ENCODE measurements at regions not wholly inside any gene's neighbourhood (a gene's known extent, or its start where the extent isn't known, plus 50 kb on each side); places are given as distances from the start of the nearest gene placed in this dataset.

- no peaks in the 10 kb centered on the region for H3K36me3 ChIP-seq (replicated peaks in 1 of 2; ENCODE audit: control extremely low read depth in 1 of 2, control insufficient read depth in 1 of 2, extremely low read depth in 1 of 2, insufficient read depth in 2 of 2, low read length in 1 of 2)
- H4K20me1 ChIP-seq (ENCODE audit: control insufficient read depth, insufficient read depth, low read length, poor library complexity, severe bottlenecking): no peaks in the 10 kb centered on the region
- H3K4me2 ChIP-seq (replicated peaks; ENCODE audit: low read depth, low read length, poor library complexity, severe bottlenecking): no peak overlapping the region
- H3K27me3 Mint-ChIP-seq: no peaks in the 10 kb centered on the region
- H2AFZ ChIP-seq (ENCODE audit: insufficient read depth, low read depth, low read length, poor library complexity, severe bottlenecking): no peak overlapping the region
- H3K4me3 Mint-ChIP-seq: no peak overlapping the region
- H3K9ac ChIP-seq (ENCODE audit: low read length): no peak overlapping the region
- no peak overlapping the region for H3K27ac ChIP-seq (ENCODE audit: low read length in 2 of 2)
- ATAC-seq (ENCODE audit: low read depth) (no peak), DNase-seq (no peak)
- no peaks in the 10 kb centered on the region for H3K79me2 ChIP-seq (ENCODE audit: control insufficient read depth, insufficient read depth, low read length)
- peaks cover 8% of the 10 kb centered on the region for H3K4me1 Mint-ChIP-seq
- H3K27me3 ChIP-seq (replicated peaks in 1 of 4; ENCODE audit: control extremely low read depth in 1 of 4, control insufficient read depth in 3 of 4, insufficient read depth in 4 of 4, low read length in 3 of 4): no peaks in the 10 kb centered on the region
- ChIA-PET CTCF (interaction anchor here (1.0 kb wide), 1 partner anchor 10 kb away, joined by 5 read pairs; no protein-coding TSS in a partner anchor), POLR2A (no interaction called here)
- H3K4me3 ChIP-seq (ENCODE audit: control extremely low read depth in 1 of 5, extremely low read depth in 1 of 5, insufficient read depth in 1 of 5, low read depth in 2 of 5, low read length in 4 of 5): no peak overlapping the region
- peaks cover 0 to 3% (median 0%) of the 10 kb centered on the region in 3 donors for H3K9me3 ChIP-seq (ENCODE audit: control extremely low read depth in 1 of 3, control insufficient read depth in 2 of 3, insufficient read depth in 1 of 3, low read length in 2 of 3)
- TF ChIP-seq EZH2 (IDR thresholded peaks at IDR 0.05; ENCODE audit: borderline replicate concordance, insufficient read depth, low read depth, low read length, poor library complexity, severe bottlenecking) (no peak), CTCF (IDR thresholded peaks at IDR 0.05) (no peak)
- H3K4me1 ChIP-seq (ENCODE audit: control insufficient read depth in 2 of 2, insufficient read depth in 2 of 2, low read length in 2 of 2): no peaks in the 10 kb centered on the region
- H3K9me3 Mint-ChIP-seq (ENCODE audit: insufficient read depth): no peaks in the 10 kb centered on the region
- 90% methylated on average over 11 of the region's 16 CpGs for WGBS (ENCODE audit: insufficient coverage)
- H3K27ac Mint-ChIP-seq: no peak overlapping the region
- intact Hi-C loops (cut with micrococcal nuclease): no loop called here
These were observed 91.0 kb upstream of the MED13L start for GRCh38 chr12:116368196-116369194.

DNA sequence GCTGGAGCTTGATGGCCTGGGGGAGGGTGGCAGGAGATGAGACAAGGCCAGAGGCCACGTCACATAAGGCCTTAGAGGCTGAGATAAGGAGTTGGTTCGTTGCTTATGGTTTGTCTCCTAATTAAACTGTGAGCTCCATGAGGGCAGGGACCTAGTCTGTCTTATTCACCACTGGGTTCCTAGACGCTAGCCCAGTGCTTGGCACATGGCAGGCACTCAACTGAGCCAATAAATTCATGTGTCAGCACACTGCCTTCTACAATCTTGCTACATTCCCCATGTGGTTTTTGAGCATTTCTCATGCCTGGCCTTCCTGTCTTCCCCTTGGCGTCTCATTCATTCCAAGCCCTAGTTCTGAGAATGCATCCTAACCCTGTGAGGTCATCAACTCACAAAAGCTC, 92.5 kb upstream of the MED13L start:
- WGBS (ENCODE audit: insufficient coverage): 98% methylated on average over 4 of the region's 4 CpGs
- DNase-seq (no peak), ATAC-seq (ENCODE audit: low read depth) (no peak)
- Mint-ChIP-seq H3K27me3 (no peaks in the 10 kb centered on the region), H3K9me3 (ENCODE audit: insufficient read depth) (no peaks in the 10 kb centered on the region), H3K27ac (no peak overlapping the region), H3K4me3 (no peak overlapping the region), H3K4me1 (peaks cover 7% of the 10 kb centered on the region)
- no peak overlapping the region for H3K4me3 ChIP-seq (ENCODE audit: control extremely low read depth in 1 of 5, extremely low read depth in 1 of 5, insufficient read depth in 1 of 5, low read depth in 2 of 5, low read length in 4 of 5)
- TF ChIP-seq CTCF (IDR thresholded peaks at IDR 0.05) (no peak), EZH2 (IDR thresholded peaks at IDR 0.05; ENCODE audit: borderline replicate concordance, insufficient read depth, low read depth, low read length, poor library complexity, severe bottlenecking) (no peak)
- no peak overlapping the region for H3K27ac ChIP-seq (ENCODE audit: low read length in 2 of 2)
- CTCF ChIA-PET: interaction anchor here (1.0 kb wide), 1 partner anchor 9 kb away, joined by 5 read pairs; no protein-coding TSS in a partner anchor
- intact Hi-C loops (cut with micrococcal nuclease): no loop called here
- no peaks in the 10 kb centered on the region for H3K27me3 ChIP-seq (replicated peaks in 1 of 4; ENCODE audit: control extremely low read depth in 1 of 4, control insufficient read depth in 3 of 4, insufficient read depth in 4 of 4, low read length in 3 of 4)
- H3K36me3 ChIP-seq (replicated peaks in 1 of 2; ENCODE audit: control extremely low read depth in 1 of 2, control insufficient read depth in 1 of 2, extremely low read depth in 1 of 2, insufficient read depth in 2 of 2, low read length in 1 of 2): no peaks in the 10 kb centered on the region
- POLR2A ChIA-PET: no interaction called here
- H3K79me2 ChIP-seq (ENCODE audit: control insufficient read depth, insufficient read depth, low read length): no peaks in the 10 kb centered on the region
- no peak overlapping the region for H2AFZ ChIP-seq (ENCODE audit: insufficient read depth, low read depth, low read length, poor library complexity, severe bottlenecking)
- no peak overlapping the region for H3K4me2 ChIP-seq (replicated peaks; ENCODE audit: low read depth, low read length, poor library complexity, severe bottlenecking)
- peaks cover 0 to 3% (median 0%) of the 10 kb centered on the region in 3 donors for H3K9me3 ChIP-seq (ENCODE audit: control extremely low read depth in 1 of 3, control insufficient read depth in 2 of 3, insufficient read depth in 1 of 3, low read length in 2 of 3)
- no peaks in the 10 kb centered on the region for H3K4me1 ChIP-seq (ENCODE audit: control insufficient read depth in 2 of 2, insufficient read depth in 2 of 2, low read length in 2 of 2)
- no peaks in the 10 kb centered on the region for H4K20me1 ChIP-seq (ENCODE audit: control insufficient read depth, insufficient read depth, low read length, poor library complexity, severe bottlenecking)
- no peak overlapping the region for H3K9ac ChIP-seq (ENCODE audit: low read length)

All from B cell (primary cell).